Spinal cord (tissue), 9 donors: ENCODE measurements at regions not wholly inside any gene's neighbourhood (a gene's known extent, or its start where the extent isn't known, plus 50 kb on each side); places are given as distances from the start of the nearest gene placed in this dataset.
A peak's percentile ranks its signal among the peaks of the same experiment; 100 is the strongest.

Experiments
- DNase-seq, 6 donors: peaks; one replicate each; pipeline versions ENCODE4 v3.0.0 to v3.0.0-alpha.2; 2013 to 2015; ENCODE audit warnings: low spot score in 6 of 6, low read depth in 4 of 6
- H3K27ac ChIP-seq: one replicate; pipeline ENCODE4 v1.5.1; 2013; ENCODE audit warnings: low read depth, low read length, control low read depth
- H3K27me3 ChIP-seq: one replicate; pipeline ENCODE4 v1.6.1; 2013; ENCODE audit warnings: low read length; ENCODE audit not compliant: control insufficient read depth, insufficient read depth
- H3K36me3 ChIP-seq: one replicate; pipeline ENCODE4 v1.6.1; 2013; ENCODE audit warnings: low read length; ENCODE audit not compliant: control insufficient read depth, insufficient read depth
- H3K4me1 ChIP-seq: one replicate; pipeline ENCODE4 v1.6.1; 2013; ENCODE audit warnings: low read length; ENCODE audit not compliant: control insufficient read depth, insufficient read depth
- H3K4me3 ChIP-seq: one replicate; pipeline ENCODE4 v1.5.1; 2013; ENCODE audit warnings: low read depth, low read length, control low read depth
- H3K9me3 ChIP-seq: one replicate; pipeline ENCODE4 v1.6.1; 2013; ENCODE audit warnings: low read length; ENCODE audit not compliant: control insufficient read depth, insufficient read depth
- WGBS: methylation state at CpG from one replicate; pipeline ENCODE4 v1.1.5; 2013; ENCODE audit warnings: missing lambda C conversion rate; ENCODE audit not compliant: insufficient coverage; 5-methylcytosine and 5-hydroxymethylcytosine counted together
- donor health status: healthy.

- H3K9me3 ChIP-seq, result no peaks in the 10 kb centered on the region
- H3K27me3 ChIP-seq, result no peaks in the 10 kb centered on the region
- no peak overlapping the region for H3K27ac ChIP-seq
- WGBS, result no CpG with 5 or more reads among the region's 4 CpGs
- no peak overlapping the region for H3K4me3 ChIP-seq
- H3K4me1 ChIP-seq, result no peaks in the 10 kb centered on the region
- DNase-seq, result peak in 3 of 6 donors; percentile 12 to 55 (median 40)
- no peaks in the 10 kb centered on the region for H3K36me3 ChIP-seq
These were observed 260.4 kb upstream of the P2RY1 start for GRCh38 chr3:152574461-152575079.

- Histone ChIP-seq H3K27me3 (no peaks in the 10 kb centered on the region), H3K27ac (no peak overlapping the region), H3K9me3 (no peaks in the 10 kb centered on the region), H3K36me3 (no peaks in the 10 kb centered on the region), H3K4me3 (no peak overlapping the region), H3K4me1 (no peaks in the 10 kb centered on the region)
- DNase-seq, result no peak
These were observed 256.2 kb upstream of the P2RY1 start for GRCh38 chr3:152578769-152579168.

- no peak for DNase-seq
- WGBS, result no CpG with 5 or more reads among the region's 3 CpGs
These were observed 253.0 kb upstream of the P2RY1 start for GRCh38 chr3:152581951-152582350.

GRCh38 chr3:152583963-152584362 is 251.0 kb upstream of the P2RY1 start:
- no peak overlapping the region for H3K27ac ChIP-seq
- H3K36me3 ChIP-seq, result no peaks in the 10 kb centered on the region
- WGBS, result no CpG with 5 or more reads among the region's 1 CpG
- no peak overlapping the region for H3K4me3 ChIP-seq
- H3K9me3 ChIP-seq, result no peaks in the 10 kb centered on the region
- no peaks in the 10 kb centered on the region for H3K27me3 ChIP-seq
- DNase-seq, result peak in 2 of 6 donors; percentile 27 to 30
- no peaks in the 10 kb centered on the region for H3K4me1 ChIP-seq

More at GRCh38 chr3:152581951-152582350, 253.0 kb upstream of the P2RY1 start:
- Histone ChIP-seq H3K4me3 (no peak overlapping the region), H3K9me3 (no peaks in the 10 kb centered on the region), H3K27ac (no peak overlapping the region), H3K27me3 (no peaks in the 10 kb centered on the region), H3K36me3 (no peaks in the 10 kb centered on the region), H3K4me1 (no peaks in the 10 kb centered on the region)

GRCh38 chr3:152586974-152587373 is 248.0 kb upstream of the P2RY1 start:
- no peak overlapping the region for H3K27ac ChIP-seq
- H3K27me3 ChIP-seq, result no peaks in the 10 kb centered on the region
- no peaks in the 10 kb centered on the region for H3K36me3 ChIP-seq
- no peak overlapping the region for H3K4me3 ChIP-seq
- no peak for DNase-seq
- H3K4me1 ChIP-seq, result no peaks in the 10 kb centered on the region
- 100% methylated on average over 2 of the region's 4 CpGs for WGBS
- no peaks in the 10 kb centered on the region for H3K9me3 ChIP-seq

GRCh38 chr3:152587861-152588260 is 247.1 kb upstream of the P2RY1 start:
- Histone ChIP-seq H3K4me3 (no peak overlapping the region), H3K36me3 (no peaks in the 10 kb centered on the region), H3K9me3 (no peaks in the 10 kb centered on the region), H3K27ac (no peak overlapping the region), H3K4me1 (no peaks in the 10 kb centered on the region), H3K27me3 (no peaks in the 10 kb centered on the region)
- WGBS, result no CpG with 5 or more reads among the region's 1 CpG
- no peak for DNase-seq

GRCh38 chr3:152589644-152590043 is 245.3 kb upstream of the P2RY1 start:
- H3K36me3 ChIP-seq, result no peaks in the 10 kb centered on the region
- DNase-seq, result no peak
- H3K27me3 ChIP-seq, result no peaks in the 10 kb centered on the region
- no peaks in the 10 kb centered on the region for H3K9me3 ChIP-seq
- no peak overlapping the region for H3K4me3 ChIP-seq
- WGBS, result no CpG with 5 or more reads among the region's 2 CpGs
- H3K27ac ChIP-seq, result no peak overlapping the region
- H3K4me1 ChIP-seq, result no peaks in the 10 kb centered on the region

GRCh38 chr3:152591515-152591914 is 243.4 kb upstream of the P2RY1 start:
- DNase-seq, result no peak
- no peaks in the 10 kb centered on the region for H3K4me1 ChIP-seq
- no peaks in the 10 kb centered on the region for H3K9me3 ChIP-seq
- H3K4me3 ChIP-seq, result no peak overlapping the region
- no peak overlapping the region for H3K27ac ChIP-seq
- H3K36me3 ChIP-seq, result no peaks in the 10 kb centered on the region
- WGBS, result no CpG with 5 or more reads among the region's 2 CpGs
- H3K27me3 ChIP-seq, result no peaks in the 10 kb centered on the region

- DNase-seq, result no peak
- Histone ChIP-seq H3K4me1 (no peaks in the 10 kb centered on the region), H3K36me3 (no peaks in the 10 kb centered on the region), H3K27me3 (no peaks in the 10 kb centered on the region), H3K27ac (no peak overlapping the region), H3K9me3 (no peaks in the 10 kb centered on the region), H3K4me3 (no peak overlapping the region)
These were observed 241.7 kb upstream of the P2RY1 start for GRCh38 chr3:152593242-152593641.

GRCh38 chr3:152595975-152596821 is 238.7 kb upstream of the P2RY1 start:
- Histone ChIP-seq H3K9me3 (no peaks in the 10 kb centered on the region), H3K4me1 (no peaks in the 10 kb centered on the region), H3K4me3 (no peak overlapping the region), H3K36me3 (no peaks in the 10 kb centered on the region), H3K27me3 (no peaks in the 10 kb centered on the region), H3K27ac (peak overlapping the region; percentile 77)
- DNase-seq, result peak in 3 of 6 donors; percentile 9 to 78 (median 13)
- WGBS, result 17% methylated on average over 1 of the region's 4 CpGs
